HG03565 (cell line): ENCODE measurements at regions not wholly inside any gene's neighbourhood (a gene's known extent, or its start where the extent isn't known, plus 50 kb on each side); places are given as distances from the start of the nearest gene placed in this dataset.
"Not testable (repeated sequence)": the region's sequence is repeated elsewhere in the genome, so short reads cannot be mapped to it uniquely, and the experiment has no call there.

Experiments used
- ATAC-seq: cut with Tn5 transposase; IDR thresholded peaks from one replicate; pipeline ENCODE4 v1.9.1; 2021; ENCODE audit warnings: mild to moderate bottlenecking, moderate library complexity; ENCODE audit not compliant: unreplicated experiment

DNA sequence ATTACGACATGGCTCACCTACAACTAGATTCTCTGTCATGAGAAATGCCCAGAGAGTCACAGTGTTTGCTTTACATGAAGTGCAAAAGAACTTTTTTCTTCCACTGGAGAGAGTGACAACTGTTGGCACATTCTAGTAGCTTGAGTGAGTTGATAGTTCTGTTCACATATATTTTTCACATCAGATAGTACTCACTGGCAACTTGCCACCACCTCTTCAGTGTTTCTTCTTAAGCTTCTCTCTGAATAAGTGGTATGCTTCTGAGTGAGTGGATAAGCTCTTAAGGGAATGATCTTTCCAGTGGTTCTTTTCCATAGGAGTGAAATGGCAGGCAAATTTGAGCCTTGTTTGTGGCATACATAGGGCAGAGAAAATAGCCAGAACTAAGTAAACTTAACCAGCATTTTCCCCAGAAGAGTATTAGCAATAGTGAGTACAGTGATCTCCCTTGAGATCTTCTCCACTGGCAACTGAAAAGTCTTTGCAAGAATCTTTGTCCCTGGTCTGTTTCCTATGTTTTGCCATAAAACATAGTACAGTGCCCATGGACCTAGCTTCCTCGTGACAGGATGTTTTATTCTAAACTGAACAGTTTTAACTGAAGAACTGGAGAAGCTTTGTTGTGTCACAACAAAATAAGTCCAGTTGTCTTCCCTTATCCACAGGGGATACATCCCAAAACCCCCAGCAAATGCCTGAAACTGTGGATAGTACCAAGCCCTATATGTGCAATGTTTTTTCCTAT lies 125.4 kb upstream of the CDK13 start:
- ATAC-seq: no peak

DNA sequence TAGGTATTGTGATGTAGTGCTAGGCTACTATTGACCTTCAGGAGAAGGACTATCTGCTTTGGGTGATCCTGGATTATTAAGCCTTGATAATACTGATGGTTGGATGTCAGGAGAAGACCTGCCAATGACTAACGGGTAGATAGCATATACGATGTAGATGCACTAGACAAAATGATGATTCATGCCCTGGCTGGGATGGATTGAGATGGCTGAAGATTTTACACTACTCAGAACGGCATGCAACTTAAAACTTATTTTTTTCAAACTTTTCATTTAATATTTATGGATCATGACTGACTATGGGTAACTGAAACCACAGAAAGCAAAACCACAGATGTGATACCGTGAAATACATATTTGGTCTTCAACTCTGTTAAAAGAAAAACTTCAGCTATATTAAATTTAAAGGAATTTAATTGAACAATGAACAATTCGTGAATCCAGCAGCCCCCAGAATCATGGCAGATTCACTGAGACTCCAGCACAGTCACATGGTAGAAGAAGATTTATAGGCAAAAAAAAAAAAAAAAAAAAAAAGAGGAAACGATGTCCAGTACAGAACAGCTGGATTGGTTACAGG lies 124.6 kb upstream of the CDK13 start:
- no peak for ATAC-seq

DNA sequence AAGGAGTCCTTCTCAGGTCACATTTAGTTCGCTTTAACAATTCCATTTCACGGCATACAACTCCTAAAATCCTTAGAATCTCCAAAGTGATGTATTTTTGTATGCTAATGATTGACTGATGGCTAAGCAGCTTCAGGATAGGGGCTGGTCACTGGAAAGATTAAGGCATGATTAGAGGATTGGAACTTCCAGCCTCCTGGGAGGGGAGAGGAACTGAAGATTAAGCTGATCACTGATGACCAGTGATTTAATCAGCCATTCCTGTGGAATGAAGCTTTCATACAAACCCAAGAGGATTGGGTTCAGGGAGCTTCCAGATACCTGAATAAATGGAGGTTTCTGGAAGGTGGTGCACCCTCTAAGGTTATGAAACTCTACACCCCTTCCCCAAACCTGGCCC lies 123.9 kb upstream of the CDK13 start:
- no peak for ATAC-seq

DNA sequence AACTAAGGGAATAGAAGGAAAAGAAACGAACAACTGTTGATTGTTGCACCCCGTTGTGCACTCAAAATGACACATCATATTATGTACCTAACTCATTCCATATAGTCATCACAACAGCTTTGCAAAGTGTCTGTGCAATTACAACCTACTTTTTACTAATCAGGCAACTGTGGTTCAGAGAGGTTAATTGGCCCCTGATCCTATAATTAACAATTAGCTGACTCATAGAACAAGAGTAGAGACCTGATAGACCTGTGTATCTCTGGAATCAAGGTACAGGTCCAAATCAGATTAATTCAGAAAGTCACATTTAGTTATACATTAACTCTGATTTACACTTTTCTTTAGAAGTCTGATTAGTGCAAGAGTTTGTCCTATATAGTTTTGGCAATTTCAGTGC lies 122.5 kb upstream of the CDK13 start:
- no peak for ATAC-seq

DNA sequence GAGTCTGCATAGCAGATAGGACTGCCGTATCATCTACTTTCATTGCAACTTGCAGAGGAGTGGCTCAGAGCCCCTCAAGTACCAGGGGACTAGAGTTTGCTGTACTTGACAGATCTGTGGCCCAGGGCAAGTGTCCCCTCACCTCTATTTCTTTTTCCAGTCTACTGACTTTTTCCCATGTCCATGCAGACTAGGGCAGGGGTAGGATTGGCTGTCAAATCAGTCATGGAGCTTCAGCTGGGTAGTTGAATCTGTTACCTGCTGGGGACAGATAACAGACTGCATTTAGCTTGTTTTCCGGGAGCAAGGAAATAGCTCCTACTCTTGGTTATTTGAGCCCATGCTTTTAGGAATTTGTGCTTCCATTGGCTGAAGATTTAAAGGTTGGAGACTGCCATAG lies 121.0 kb upstream of the CDK13 start:
- no peak for ATAC-seq

DNA sequence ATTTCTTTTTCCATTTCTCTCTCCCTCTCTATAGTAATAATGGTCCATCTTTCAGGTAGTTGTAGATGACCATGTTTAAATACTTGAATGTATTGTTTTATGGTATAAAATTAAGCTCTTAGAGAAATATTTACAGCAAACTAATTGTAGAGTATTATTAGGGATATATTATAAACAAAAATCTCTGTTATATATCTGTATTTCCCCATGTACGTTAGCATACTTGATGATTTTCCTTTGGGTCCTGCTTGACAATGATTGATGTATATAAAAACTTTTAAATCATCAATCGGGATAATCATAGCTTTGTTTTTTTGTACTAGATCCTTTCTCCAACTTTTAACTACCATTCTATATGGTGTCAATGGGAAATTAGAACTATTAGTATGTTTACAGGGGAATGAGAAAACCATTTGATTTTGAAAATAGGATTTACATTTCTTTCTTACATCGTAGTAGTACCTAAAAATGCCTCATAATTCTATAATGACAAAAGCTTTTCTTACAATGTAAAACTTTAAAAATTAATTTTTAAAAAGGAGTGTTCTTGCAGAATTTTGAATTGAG lies 117.5 kb upstream of the CDK13 start:
- no peak for ATAC-seq

DNA sequence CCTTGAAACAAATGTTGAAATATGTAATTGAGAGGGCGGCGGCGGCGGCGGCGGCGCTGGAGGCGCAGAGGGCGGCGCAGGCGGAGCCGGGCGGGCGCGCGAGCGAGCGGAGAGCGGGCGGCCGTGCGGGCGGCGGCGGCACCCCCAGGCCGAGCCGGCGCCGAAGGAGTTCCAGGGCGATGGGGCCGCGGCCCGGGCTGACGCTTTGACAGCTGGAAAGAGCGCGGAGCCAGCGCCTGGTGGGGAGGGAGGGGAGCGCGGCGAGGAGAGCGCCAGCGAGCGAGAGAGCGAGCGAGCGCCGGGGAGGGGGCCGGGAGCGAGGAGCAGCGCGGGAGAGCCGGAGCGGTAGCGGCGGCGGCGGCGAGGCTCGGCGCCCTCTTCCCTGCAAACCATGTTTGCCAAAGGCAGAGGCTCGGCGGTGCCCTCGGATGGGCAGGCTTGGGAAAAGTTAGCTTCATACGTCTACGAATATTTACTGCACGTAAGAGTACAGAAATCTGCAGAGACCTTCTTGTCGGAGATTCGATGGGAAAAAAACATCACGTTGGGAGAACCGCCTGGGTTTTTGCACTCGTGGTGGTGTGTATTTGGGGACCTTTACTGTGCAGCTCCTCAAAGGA lies 116.8 kb upstream of the CDK13 start:
- ATAC-seq: not testable (repeated sequence)

DNA sequence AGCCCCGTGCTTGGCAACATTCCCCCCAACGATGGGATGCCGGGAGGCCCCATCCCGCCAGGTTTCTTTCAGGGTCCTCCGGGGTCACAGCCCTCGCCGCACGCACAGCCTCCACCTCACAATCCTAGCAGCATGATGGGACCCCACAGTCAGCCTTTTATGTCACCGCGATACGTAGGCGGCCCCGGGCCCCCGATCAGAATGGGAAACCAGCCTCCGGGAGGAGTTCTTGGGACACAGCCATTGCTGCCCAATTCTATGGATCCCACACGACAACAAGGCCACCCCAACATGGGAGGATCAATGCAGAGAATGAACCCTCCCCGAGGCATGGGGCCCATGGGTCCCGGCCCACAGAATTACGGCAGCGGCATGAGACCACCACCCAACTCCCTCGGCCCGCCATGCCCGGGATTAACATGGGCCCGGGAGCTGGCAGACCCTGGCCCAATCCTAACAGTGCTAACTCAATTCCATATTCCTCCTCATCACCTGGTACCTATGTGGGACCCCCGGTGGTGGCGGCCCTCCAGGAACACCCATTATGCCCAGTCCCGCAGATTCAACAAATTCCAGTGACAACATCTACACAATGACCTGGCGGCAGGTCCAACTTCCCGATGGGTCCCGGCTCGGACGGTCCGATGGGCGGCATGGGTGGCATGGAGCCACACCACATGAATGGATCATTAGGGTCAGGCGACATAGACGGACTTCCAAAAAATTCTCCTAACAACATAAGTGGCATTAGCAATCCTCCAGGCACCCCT lies 116.0 kb upstream of the CDK13 start:
- ATAC-seq: not testable (repeated sequence)

DNA sequence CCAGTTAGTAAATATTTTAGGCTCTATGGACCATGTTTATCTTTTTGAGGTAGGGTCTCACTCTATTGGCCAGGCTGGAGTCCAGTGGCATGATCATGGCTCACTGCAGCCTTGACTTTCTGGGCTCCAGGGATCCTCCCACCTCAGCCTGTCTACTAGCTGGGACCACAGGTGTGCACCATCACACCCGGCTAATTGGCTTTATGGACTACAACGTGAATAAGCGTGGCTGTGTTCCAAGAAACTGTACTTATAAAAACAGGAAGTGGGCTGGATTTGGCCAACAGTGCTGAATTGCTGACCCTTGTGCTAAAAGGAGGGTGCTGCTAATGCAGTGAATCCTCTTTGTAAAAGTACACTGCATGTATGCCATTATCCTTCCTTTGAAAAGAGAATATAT lies 111.7 kb upstream of the CDK13 start:
- ATAC-seq: no peak

DNA sequence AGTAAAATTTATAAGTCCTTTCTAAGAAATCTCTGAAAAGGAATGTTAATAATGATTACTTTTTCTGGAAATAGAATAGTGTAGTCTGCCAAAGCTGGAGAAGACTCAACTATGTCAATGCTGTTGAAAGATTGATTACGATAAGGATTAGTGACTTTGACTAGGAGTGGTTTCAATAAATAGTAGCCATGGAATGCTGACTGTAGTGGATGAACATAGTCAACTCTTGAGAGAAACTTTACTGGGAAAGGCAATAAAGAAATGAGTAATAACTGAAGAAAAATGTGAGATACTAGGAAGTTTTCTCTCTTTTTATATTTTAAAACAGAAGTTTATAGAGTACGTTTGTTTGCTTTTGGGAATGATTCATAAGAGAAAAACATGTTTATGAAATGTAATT lies 105.0 kb upstream of the CDK13 start:
- no peak for ATAC-seq

DNA sequence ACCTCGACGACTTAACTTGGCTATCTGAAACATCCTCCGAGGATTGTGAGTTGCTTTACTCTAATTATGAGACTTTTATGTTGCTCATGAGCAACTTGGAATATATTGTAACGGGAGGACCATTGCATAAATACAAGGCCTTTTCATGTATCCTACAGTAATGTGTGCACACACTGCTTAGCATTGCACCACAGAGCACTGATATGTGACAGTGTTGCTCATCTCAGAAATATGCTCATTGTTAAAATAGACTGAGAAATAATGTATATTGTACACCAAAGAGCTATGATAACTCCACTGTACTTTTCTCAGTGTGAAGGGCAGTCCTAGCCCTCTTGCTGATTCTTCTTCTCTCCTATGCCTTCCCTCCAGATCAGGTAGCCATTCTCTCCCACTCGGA lies 102.8 kb upstream of the CDK13 start:
- no peak for ATAC-seq

DNA sequence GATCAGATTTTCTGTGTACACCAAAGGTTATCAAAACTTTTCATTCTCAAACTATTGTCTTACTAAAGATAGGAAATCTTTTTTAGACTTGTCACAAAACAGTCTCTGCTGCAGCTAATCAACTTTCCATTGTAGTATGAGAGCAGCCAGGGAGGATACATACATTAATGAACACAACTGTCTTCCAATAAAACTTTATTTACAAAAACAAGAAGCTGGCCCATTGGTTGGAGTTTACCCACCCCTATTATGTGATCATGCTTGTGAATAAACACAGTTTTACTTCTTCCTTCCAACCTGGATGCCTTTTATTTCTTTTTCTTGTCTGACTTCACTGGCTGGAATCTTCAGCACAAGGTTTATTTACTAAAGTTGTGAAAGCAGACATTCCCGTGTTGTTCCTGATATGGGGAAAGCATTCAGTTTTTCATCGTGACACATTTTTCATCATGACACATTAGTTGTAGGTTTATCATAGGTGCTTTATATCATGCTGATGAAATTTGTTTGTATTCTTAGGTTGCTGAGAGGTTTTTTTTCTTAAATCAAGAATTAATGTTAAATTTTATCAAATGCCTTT lies 98.5 kb upstream of the CDK13 start:
- no peak for ATAC-seq

DNA sequence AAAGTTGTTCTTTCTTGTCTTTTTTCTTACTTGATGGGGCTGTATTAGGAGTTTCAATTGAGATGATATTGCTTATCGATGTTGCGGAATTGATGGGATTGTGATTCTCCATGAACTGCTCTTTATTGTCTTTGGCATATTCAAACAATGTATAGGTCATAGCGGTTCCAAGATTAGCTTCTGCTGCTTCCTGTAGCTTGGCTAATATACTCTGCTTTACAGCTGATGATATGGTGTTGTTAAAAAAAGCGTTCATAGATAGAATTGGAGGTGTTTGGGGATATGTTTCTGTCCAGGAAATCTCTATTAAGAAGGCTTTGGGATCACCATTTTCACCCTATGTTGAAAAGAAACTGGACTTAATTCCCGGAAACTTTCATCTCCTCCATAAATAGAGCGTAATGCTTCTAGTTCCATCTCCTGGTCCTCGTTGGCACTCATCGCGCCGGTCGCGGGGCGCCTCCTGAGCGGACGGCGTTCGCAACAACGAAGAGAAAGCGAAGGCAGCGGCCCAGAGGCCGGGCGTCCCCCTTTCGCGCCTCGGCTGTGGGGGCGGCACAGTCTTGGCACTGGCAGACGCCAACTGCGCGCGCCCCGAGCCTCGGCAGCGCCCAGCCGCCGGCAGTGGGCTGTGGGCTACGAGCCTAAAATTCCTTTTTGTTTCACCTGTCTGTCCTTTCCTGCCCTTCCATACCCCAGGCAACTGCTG lies 95.3 kb upstream of the CDK13 start:
- ATAC-seq: peak; percentile 59

DNA sequence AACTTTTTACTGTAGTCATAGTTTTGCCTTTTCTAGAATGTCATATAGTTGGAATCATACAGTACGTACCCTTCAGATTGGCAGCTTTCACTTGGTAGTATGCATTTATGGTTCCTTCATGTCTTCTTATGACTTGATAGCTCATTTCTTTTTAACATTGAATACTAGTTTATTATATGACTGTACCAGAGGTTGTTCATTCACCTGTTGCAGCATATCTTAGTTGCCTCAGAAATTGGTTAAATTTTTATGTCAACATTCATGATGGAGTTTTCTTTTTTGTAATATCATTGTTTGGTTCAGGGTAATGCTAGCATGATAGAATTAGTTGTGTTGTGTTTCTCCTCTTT lies 94.8 kb upstream of the CDK13 start:
- peak; percentile 6 for ATAC-seq

DNA sequence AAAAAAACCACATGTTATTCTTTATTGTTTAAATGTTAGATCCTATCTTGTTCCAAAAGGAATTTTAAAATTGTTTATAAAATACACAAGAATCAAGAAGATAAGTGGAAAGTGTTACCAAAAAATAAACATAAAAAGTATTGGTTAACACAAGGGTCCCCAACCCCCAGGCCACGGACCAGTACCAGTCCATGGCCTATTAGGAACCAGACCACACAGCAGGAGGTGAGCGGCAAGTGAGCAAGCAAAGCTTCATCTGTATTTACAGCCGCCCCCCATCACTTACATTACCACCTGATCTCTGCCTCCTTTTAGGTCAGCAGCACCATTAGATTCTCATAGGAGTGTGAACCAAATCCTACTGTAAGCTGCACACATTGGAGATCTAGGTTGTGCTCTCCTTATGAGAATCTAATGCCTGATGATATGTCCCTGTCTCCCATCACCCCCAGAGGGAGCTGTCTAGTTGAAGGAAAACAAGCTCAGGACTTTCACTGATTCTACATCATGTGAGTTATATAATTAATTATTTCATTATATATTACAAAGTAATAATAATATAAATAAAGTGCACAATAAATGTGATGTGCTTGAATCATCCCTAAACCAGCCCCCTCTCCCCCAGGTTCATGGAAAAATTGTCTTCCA lies 86.3 kb upstream of the CDK13 start:
- not testable (repeated sequence) for ATAC-seq

DNA sequence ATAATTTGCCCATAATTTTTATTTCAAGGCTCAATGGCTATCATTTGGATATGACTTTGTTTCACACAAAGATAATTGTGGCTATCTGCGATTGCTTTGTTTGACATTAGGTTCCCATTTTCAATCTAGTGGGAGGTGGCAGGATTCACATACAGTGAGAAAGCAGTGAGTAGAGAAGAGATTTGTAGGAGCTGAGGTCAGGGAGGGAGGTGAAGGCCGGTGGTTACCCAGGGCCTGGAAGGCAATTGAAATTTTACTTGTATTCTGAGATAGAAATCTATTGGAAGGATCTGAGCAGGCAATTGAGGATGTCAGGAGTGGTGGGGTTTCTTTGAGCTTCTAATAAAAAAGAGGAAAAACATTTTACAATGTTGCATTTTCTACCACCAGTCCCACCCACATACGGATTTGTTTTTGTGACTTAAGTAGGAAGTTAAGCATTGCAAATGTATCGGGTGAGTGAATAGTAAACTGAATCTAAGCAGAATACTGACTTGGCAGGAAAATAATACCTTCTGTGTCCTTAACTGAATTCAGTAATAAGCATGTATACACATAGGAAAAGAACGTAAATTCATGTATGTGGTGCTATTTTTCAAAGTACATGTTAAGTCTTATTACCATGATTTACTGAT lies 80.1 kb upstream of the CDK13 start:
- ATAC-seq: not testable (repeated sequence)

DNA sequence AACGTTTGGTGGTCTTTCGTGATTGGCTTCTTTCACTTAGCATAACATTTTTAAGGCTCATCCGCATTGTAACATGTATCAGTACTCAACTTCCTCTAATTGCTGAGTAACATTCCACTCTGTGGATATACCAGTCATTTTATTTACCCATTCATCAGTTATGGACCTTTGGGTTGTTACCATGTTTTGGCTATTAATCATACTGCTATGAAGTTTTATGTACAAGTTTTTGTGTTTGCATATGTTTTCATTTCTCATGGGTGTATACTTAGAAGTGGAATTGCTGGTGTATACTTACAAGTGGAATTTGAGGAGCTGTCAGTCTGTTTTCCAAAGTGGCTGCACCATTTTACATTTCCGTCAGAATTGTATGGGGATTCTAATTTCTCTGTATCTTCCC lies 78.4 kb upstream of the CDK13 start:
- not testable (repeated sequence) for ATAC-seq

DNA sequence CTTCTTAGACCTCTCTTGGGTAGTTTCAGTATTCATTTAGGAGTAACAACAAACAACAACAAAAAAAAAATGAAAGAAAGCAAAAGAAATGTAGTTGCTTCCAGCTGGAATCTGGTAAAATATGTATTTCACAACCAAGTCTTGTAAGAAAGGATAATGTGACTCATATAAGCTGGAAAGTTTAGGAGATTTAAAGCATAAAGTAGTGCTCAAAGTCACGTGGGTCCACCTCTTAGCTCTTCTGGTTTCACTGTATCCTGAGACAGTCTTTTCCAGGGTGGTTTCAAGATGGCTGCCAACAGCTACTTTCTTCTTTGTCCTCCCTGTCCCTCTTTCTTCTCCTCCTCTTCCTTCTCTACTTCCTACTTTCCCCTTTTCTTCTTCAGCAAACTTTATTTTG lies 69.5 kb upstream of the CDK13 start:
- ATAC-seq: no peak

DNA sequence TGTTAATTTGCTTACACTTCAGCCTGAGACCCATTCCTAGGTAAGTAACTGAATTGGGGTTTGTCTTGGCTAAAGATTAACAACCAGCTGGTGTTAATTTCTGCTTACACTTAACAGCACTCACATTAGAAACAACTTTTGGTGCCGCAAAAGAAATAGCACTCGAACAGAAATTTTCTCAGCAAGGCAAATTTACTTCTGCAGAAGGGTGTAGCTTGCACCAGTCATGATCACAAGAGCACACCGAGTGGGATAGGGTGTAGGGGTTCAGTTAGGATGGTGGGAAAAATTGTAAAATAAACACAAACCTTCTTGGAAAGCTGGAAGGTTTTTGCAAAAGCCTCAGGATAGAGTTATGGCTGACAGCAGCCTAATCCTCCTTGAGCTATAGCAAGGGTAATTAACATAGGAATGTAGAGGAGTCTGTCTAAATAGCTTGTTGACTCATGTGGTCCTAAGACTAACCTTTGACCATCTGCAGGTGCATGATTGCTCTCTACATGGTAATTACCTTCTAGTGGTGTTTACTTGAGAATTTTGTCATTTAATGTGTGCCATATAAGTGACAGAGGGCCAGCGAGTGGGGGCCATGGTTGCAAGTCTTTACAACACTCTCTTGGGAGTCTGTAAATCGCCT lies 67.8 kb upstream of the CDK13 start:
- no peak for ATAC-seq
